Thoracic aorta (tissue), 2 donors: ENCODE measurements at regions not wholly inside any gene's neighbourhood (a gene's known extent, or its start where the extent isn't known, plus 50 kb on each side); places are given as distances from the start of the nearest gene placed in this dataset.

Source experiments
- ATAC-seq: fragments of 150-250 bp; one replicate; pipeline ENCODE4 v1.8.0; 2017; ENCODE audit warnings: low read depth; ENCODE audit not compliant: insufficient number of reproducible peaks, low FRiP score
- DNase-seq: peaks from one replicate; pipeline ENCODE4 v3.0.0-alpha.2; 2020; ENCODE audit warnings: low spot score
- H3K27ac ChIP-seq, 2 donors: fragments of 200-600 bp; sonication (generic); 1 replicate in 1 of 2; 2 replicates in 1 of 2; pipeline ENCODE4 v1.5.1; 2016; ENCODE audit warnings: mild to moderate bottlenecking in 2 of 2, moderate library complexity in 2 of 2
- H3K27me3 ChIP-seq: fragments of 200-600 bp; sonication (generic); replicated peaks from 2 replicates; pipeline ENCODE4 v1.6.0; 2016; ENCODE audit warnings: mild to moderate bottlenecking; ENCODE audit not compliant: insufficient read depth
- H3K36me3 ChIP-seq: fragments of 200-600 bp; sonication (generic); one replicate; pipeline ENCODE4 v1.5.1; 2016
- H3K4me1 ChIP-seq, 2 donors: fragments of 200-600 bp; sonication (generic); 1 replicate in 1 of 2; 2 replicates in 1 of 2; pipeline versions ENCODE4 v1.5.1 to v1.6.0; 2016; ENCODE audit warnings: low read depth in 2 of 2, mild to moderate bottlenecking in 1 of 2; ENCODE audit not compliant: control insufficient read depth in 1 of 2
- H3K4me3 ChIP-seq: fragments of 200-600 bp; sonication (generic); 2 replicates; pipeline ENCODE4 v1.5.1; 2016; ENCODE audit warnings: mild to moderate bottlenecking
- H3K9me3 ChIP-seq: fragments of 200-600 bp; sonication (generic); 2 replicates; pipeline ENCODE4 v1.5.1; 2016
- CTCF ChIP-seq: fragments of 200-600 bp; sonication (generic); IDR thresholded peaks from one replicate; pipeline ENCODE4 v1.5.1; 2019; ENCODE audit warnings: antibody characterized with exemption

GRCh38 chr9:31023847-31024246 lies 1360.6 kb upstream of the ACO1 start:
- no peak for ATAC-seq
- Histone ChIP-seq H3K4me1 (no peaks in the 10 kb centered on the region), H3K4me3 (no peak overlapping the region), H3K27ac (no peak overlapping the region), H3K27me3 (no peaks in the 10 kb centered on the region), H3K9me3 (no peaks in the 10 kb centered on the region), H3K36me3 (no peaks in the 10 kb centered on the region)
- TF ChIP-seq CTCF, result no peak
- DNase-seq, result no peak

- Histone ChIP-seq H3K9me3 (no peaks in the 10 kb centered on the region), H3K27ac (no peak overlapping the region), H3K36me3 (no peaks in the 10 kb centered on the region), H3K27me3 (no peaks in the 10 kb centered on the region), H3K4me1 (no peaks in the 10 kb centered on the region), H3K4me3 (no peak overlapping the region)
- DNase-seq (no peak), ATAC-seq (no peak)
- no peak for TF ChIP-seq CTCF
Measured at GRCh38 chr9:31027678-31028077, 1356.8 kb upstream of the ACO1 start.

GRCh38 chr9:31028137-31028536 lies 1356.3 kb upstream of the ACO1 start:
- Histone ChIP-seq H3K9me3 (no peaks in the 10 kb centered on the region), H3K4me3 (no peak overlapping the region), H3K27me3 (no peaks in the 10 kb centered on the region), H3K27ac (no peak overlapping the region), H3K4me1 (no peaks in the 10 kb centered on the region), H3K36me3 (no peaks in the 10 kb centered on the region)
- DNase-seq, result no peak
- no peak for TF ChIP-seq CTCF
- no peak for ATAC-seq

GRCh38 chr9:31030741-31031202 lies 1353.7 kb upstream of the ACO1 start:
- Histone ChIP-seq H3K9me3 (no peaks in the 10 kb centered on the region), H3K4me1 (no peaks in the 10 kb centered on the region), H3K36me3 (no peaks in the 10 kb centered on the region), H3K27ac (no peak overlapping the region), H3K4me3 (peak overlapping the region; percentile 23), H3K27me3 (no peaks in the 10 kb centered on the region)
- no peak for DNase-seq
- no peak for ATAC-seq
- no peak for TF ChIP-seq CTCF

- no peak for DNase-seq
- Histone ChIP-seq H3K9me3 (no peaks in the 10 kb centered on the region), H3K4me3 (no peak overlapping the region), H3K27me3 (no peaks in the 10 kb centered on the region), H3K36me3 (no peaks in the 10 kb centered on the region), H3K4me1 (no peaks in the 10 kb centered on the region), H3K27ac (no peak overlapping the region)
- ATAC-seq, result no peak
- no peak for TF ChIP-seq CTCF
Measured at GRCh38 chr9:31032206-31032605, 1352.2 kb upstream of the ACO1 start.
